OCI-LY3 (cell line): ENCODE measurements at regions not wholly inside any gene's neighbourhood (a gene's known extent, or its start where the extent isn't known, plus 50 kb on each side); places are given as distances from the start of the nearest gene placed in this dataset.

Experiments
- CTCF ChIP-seq: fragments of 200-600, 300-600 bp; sonication (generic); IDR thresholded peaks from 2 replicates; pipeline ENCODE4 v1.5.1; 2014; ENCODE audit warnings: antibody characterized with exemption, low read length, low read depth
- EZH2phosphoT487 ChIP-seq: fragments of 200-600 bp; shearing (Covaris generic); IDR thresholded peaks from 2 replicates; pipeline ENCODE4 v1.6.1; 2018; ENCODE audit warnings: antibody characterized with exemption, mixed run types, low read depth

GRCh38 chr14:87632796-87633195 is 360.2 kb downstream of the GALC start:
- no peak for TF ChIP-seq CTCF
- TF ChIP-seq EZH2phosphoT487 = no peak
